ENCODE measurements at regions not wholly inside any gene's neighbourhood (a gene's known extent, or its start where the extent isn't known, plus 50 kb on each side); places are given as distances from the start of the nearest gene placed in this dataset.

DNA sequence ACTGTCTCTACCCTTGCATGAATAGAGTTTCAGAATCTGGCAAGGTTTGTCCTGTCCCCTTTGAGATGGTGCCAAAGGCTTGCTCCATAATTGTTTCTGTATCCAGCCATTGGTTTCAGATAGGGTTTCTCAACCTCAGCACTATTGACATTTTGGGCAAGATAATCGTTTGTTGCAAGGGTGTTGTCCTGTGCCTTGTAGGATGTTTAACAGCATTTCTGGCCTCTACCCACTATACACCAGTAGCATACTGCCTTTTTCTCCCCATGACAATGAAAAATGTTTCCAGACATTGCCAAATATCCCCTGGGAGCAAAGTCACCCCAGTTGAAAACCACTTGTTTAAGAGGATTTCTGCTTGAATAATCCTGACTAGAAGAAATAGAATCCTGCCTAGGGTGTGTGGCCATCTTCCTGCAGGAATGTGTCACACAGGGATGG lies 126.8 kb downstream of the CDC42EP3 start:
- no peak for TF ChIP-seq POLR2A (IDR thresholded peaks at IDR 0.05)
- TF ChIP-seq, protein P1, sequence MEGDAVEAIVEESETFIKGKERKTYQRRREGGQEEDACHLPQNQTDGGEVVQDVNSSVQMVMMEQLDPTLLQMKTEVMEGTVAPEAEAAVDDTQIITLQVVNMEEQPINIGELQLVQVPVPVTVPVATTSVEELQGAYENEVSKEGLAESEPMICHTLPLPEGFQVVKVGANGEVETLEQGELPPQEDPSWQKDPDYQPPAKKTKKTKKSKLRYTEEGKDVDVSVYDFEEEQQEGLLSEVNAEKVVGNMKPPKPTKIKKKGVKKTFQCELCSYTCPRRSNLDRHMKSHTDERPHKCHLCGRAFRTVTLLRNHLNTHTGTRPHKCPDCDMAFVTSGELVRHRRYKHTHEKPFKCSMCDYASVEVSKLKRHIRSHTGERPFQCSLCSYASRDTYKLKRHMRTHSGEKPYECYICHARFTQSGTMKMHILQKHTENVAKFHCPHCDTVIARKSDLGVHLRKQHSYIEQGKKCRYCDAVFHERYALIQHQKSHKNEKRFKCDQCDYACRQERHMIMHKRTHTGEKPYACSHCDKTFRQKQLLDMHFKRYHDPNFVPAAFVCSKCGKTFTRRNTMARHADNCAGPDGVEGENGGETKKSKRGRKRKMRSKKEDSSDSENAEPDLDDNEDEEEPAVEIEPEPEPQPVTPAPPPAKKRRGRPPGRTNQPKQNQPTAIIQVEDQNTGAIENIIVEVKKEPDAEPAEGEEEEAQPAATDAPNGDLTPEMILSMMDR (IDR thresholded peaks at IDR 0.05) = no peak
